ENCODE measurements at regions not wholly inside any gene's neighbourhood (a gene's known extent, or its start where the extent isn't known, plus 50 kb on each side); places are given as distances from the start of the nearest gene placed in this dataset.
"Not testable (repeated sequence)": the region's sequence is repeated elsewhere in the genome, so short reads cannot be mapped to it uniquely, and the experiment has no call there.

DNA sequence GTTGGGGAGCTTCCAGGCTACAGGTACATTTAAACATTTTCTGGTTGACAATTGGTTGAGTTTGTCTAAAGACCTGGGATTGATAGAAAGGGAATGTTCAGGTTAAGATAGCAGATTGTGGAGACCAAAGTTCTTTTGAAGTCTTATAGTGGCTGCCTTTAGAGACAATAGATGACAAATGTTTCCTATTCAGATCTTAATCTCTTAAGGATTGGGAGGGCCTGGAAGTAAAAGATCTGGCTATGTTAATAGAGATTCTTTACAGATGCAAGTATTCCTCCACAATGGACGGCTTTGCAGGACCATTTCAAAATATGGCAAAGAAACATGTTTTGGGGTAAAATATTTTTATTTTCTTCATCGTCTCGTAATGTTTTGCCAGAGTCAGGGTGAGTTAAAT lies 128.7 kb upstream of the TSC22D1 start:
- not testable (repeated sequence) for TF ChIP-seq EP300 (IDR thresholded peaks at IDR 0.05; ENCODE audit: low read depth in 2 of 2, low read length in 2 of 2); EP300 (CRISPR knock-in tag; IDR thresholded peaks at IDR 0.05; ENCODE audit: borderline replicate concordance); KAT7 (CRISPR knock-in tag; IDR thresholded peaks at IDR 0.05; ENCODE audit: borderline replicate concordance); EZH2 (conservative IDR thresholded peaks at IDR 0.05; ENCODE audit: low read depth, low read length); CENPX (CRISPR knock-in tag; IDR thresholded peaks at IDR 0.05)
- TF ChIP-seq, protein P1, sequence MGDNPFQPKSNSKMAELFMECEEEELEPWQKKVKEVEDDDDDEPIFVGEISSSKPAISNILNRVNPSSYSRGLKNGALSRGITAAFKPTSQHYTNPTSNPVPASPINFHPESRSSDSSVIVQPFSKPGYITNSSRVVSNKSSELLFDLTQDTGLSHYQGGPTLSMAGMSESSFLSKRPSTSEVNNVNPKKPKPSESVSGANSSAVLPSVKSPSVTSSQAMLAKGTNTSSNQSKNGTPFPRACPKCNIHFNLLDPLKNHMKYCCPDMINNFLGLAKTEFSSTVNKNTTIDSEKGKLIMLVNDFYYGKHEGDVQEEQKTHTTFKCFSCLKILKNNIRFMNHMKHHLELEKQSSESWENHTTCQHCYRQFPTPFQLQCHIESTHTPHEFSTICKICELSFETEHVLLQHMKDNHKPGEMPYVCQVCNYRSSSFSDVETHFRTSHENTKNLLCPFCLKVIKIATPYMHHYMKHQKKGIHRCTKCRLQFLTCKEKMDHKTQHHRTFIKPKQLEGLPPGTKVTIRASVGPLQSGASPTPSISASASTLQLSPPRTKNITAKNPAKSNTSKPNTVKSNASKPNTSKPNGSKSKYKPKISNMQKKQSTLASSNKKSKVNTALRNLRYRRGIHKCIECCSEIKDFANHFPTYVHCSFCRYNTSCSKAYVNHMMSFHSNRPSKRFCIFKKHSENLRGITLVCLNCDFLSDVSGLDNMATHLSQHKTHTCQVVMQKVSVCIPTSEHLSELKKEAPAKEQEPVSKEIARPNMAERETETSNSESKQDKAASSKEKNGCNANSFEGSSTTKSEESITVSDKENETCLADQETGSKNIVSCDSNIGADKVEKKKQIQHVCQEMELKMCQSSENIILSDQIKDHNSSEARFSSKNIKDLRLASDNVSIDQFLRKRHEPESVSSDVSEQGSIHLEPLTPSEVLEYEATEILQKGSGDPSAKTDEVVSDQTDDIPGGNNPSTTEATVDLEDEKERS (CRISPR knock-in tag; IDR thresholded peaks at IDR 0.05): not testable (repeated sequence)
